ENCODE measurements at regions not wholly inside any gene's neighbourhood (a gene's known extent, or its start where the extent isn't known, plus 50 kb on each side); places are given as distances from the start of the nearest gene placed in this dataset.
"Not testable (repeated sequence)": the region's sequence is repeated elsewhere in the genome, so short reads cannot be mapped to it uniquely, and the experiment has no call there.

GRCh38 chr6:16991981-16992629 is 109.7 kb upstream of the STMND1 start:
- Histone ChIP-seq H3K4me3 (ENCODE audit: low read length) (no peak overlapping the region), H3K27me3 (ENCODE audit: insufficient read depth, low read length) (no peaks in the 10 kb centered on the region), H3K27ac (ENCODE audit: low read depth, low read length) (no peak overlapping the region), H3K36me3 (ENCODE audit: insufficient read depth, low read length) (no peaks in the 10 kb centered on the region), H3K4me1 (ENCODE audit: insufficient read depth, low read length) (no peaks in the 10 kb centered on the region), H3K9ac (ENCODE audit: low read depth, low read length) (no peak overlapping the region), H3K9me3 (ENCODE audit: insufficient read depth, low read depth, low read length) (peaks cover 10% of the 10 kb centered on the region; the same call in 1 of the 2 replicates)
- 97% methylated on average over 3 of the region's 3 CpGs for WGBS

- not testable (repeated sequence) for H3K36me3 ChIP-seq (ENCODE audit: insufficient read depth, low read length); H3K4me1 ChIP-seq (ENCODE audit: insufficient read depth, low read length); H3K27ac ChIP-seq (ENCODE audit: low read depth, low read length); H3K4me3 ChIP-seq (ENCODE audit: low read length); H3K9ac ChIP-seq (ENCODE audit: low read depth, low read length); H3K27me3 ChIP-seq (ENCODE audit: insufficient read depth, low read length); H3K9me3 ChIP-seq (ENCODE audit: insufficient read depth, low read depth, low read length)
- WGBS = 89% methylated on average over 1 of the region's 3 CpGs
Observed at GRCh38 chr6:16989976-16990375, 111.9 kb upstream of the STMND1 start.

DNA sequence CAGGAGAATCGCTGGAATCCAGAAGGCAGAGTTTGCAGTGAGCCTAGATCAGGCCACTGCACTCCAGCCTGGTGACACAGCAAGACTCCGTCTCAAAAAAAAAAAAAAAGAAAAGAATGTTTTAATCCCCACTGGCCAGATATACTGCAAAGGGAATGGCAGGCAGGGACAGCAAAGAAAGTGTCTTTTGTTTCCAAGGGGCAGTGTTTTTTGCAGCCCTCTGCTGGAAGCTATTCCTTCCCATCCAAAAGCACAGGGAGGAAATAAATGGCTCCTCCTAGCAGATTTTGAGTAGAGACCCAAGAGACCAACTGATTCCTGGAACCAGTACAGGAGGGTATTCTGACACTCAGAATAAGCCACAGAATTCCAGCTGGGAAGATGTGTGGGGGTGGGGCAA is 112.5 kb upstream of the STMND1 start:
- Histone ChIP-seq H3K27ac (ENCODE audit: low read depth, low read length) (no peak overlapping the region), H3K36me3 (ENCODE audit: insufficient read depth, low read length) (no peaks in the 10 kb centered on the region), H3K4me1 (ENCODE audit: insufficient read depth, low read length) (no peaks in the 10 kb centered on the region), H3K9me3 (ENCODE audit: insufficient read depth, low read depth, low read length) (peaks cover 10% of the 10 kb centered on the region; the same call in 1 of the 2 replicates), H3K27me3 (ENCODE audit: insufficient read depth, low read length) (no peaks in the 10 kb centered on the region), H3K4me3 (ENCODE audit: low read length) (no peak overlapping the region), H3K9ac (ENCODE audit: low read depth, low read length) (no peak overlapping the region)
- 89% methylated on average over 2 of the region's 2 CpGs for WGBS

DNA sequence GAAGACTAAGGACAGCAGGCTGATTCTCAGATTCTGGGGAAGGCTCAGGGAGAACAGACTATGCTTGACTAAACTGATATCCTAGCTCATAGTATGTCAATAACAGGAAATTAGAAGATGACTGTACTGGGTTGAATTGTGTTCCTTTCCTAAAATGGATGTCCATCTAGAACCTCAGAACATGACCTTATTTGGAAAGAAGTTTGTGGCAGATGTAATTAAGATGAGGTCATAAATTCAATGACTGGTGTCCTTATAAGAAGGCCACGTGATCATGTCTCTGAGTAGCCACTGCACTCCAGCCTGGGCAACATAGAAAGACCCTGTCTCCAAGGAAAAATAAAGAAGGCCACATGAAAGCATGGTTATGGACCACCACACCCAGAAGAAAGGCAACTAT is 113.9 kb upstream of the STMND1 start:
- H3K9me3 ChIP-seq (ENCODE audit: insufficient read depth, low read depth, low read length) = peaks cover 10% of the 10 kb centered on the region; the same call in 1 of the 2 replicates
- no peak overlapping the region for H3K9ac ChIP-seq (ENCODE audit: low read depth, low read length)
- no peaks in the 10 kb centered on the region for H3K36me3 ChIP-seq (ENCODE audit: insufficient read depth, low read length)
- WGBS = 93% methylated on average over 1 of the region's 1 CpG
- no peaks in the 10 kb centered on the region for H3K27me3 ChIP-seq (ENCODE audit: insufficient read depth, low read length)
- no peaks in the 10 kb centered on the region for H3K4me1 ChIP-seq (ENCODE audit: insufficient read depth, low read length)
- no peak overlapping the region for H3K27ac ChIP-seq (ENCODE audit: low read depth, low read length)
- H3K4me3 ChIP-seq (ENCODE audit: low read length) = no peak overlapping the region

DNA sequence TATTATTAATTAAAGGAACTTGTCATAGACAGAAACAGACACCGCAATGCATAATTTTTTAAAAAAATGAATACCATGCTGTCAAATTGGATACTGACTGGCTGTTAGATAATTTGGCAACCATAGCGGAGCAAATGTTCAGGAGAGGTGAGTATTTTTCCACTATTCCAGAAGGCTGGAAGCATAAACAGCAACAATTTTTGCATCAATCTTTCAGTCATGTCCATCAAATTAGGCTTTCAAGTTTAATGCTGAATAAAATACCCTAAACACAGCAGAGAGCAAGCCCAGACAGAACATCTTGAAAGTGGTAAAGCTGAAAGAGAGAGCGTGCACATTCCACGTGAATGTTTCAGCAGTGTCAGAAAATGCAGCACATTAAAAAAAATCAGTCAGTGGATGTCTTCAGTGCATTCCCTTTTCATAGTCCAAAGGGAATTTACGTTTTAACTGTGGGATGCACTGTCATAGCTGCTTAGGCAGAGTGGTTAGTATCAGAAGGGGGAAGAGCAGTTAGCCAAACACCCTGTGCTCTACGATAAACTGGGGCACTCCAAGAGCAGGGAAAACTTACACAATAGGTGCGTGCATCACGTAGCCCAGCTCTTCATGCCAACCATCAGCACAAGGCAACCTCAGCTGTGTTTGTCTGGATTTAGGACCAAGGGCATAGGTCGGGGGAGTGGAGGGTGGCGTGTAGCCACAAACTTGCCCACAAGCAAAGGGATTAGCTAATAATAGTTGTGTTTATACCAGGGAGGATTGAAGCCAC is 116.2 kb upstream of the STMND1 start:
- Histone ChIP-seq H3K27ac (ENCODE audit: low read depth, low read length) (no peak overlapping the region), H3K36me3 (ENCODE audit: insufficient read depth, low read length) (no peaks in the 10 kb centered on the region), H3K4me3 (ENCODE audit: low read length) (no peak overlapping the region), H3K9me3 (ENCODE audit: insufficient read depth, low read depth, low read length) (peaks cover 10% of the 10 kb centered on the region; the same call in 1 of the 2 replicates), H3K9ac (ENCODE audit: low read depth, low read length) (no peak overlapping the region), H3K4me1 (ENCODE audit: insufficient read depth, low read length) (no peaks in the 10 kb centered on the region), H3K27me3 (ENCODE audit: insufficient read depth, low read length) (no peaks in the 10 kb centered on the region)
- 92% methylated on average over 9 of the region's 10 CpGs for WGBS

DNA sequence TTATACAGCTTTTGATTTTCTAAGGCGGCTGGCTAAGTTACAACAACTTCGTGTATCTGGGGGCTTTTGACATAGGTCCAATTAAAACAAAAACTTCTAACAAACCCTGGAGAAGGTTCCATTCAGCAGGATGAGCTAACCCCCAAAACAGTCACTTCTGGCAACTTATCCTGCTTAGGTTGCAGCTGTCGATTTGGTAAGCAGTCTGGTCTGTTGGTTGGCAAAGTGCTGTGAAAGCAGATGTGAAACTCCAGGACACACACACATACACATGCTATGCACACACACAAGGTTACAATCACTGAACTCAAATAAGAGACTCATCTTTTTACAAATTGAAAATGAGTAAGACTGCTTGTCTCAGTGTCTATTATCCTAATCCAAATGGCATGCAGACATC is 119.0 kb upstream of the STMND1 start:
- Histone ChIP-seq H3K9ac (ENCODE audit: low read depth, low read length) (no peak overlapping the region), H3K4me3 (ENCODE audit: low read length) (no peak overlapping the region), H3K9me3 (ENCODE audit: insufficient read depth, low read depth, low read length) (no peaks in the 10 kb centered on the region), H3K27me3 (ENCODE audit: insufficient read depth, low read length) (no peaks in the 10 kb centered on the region), H3K27ac (ENCODE audit: low read depth, low read length) (no peak overlapping the region), H3K4me1 (ENCODE audit: insufficient read depth, low read length) (no peaks in the 10 kb centered on the region), H3K36me3 (ENCODE audit: insufficient read depth, low read length) (no peaks in the 10 kb centered on the region)
- 98% methylated on average over 3 of the region's 3 CpGs for WGBS

DNA sequence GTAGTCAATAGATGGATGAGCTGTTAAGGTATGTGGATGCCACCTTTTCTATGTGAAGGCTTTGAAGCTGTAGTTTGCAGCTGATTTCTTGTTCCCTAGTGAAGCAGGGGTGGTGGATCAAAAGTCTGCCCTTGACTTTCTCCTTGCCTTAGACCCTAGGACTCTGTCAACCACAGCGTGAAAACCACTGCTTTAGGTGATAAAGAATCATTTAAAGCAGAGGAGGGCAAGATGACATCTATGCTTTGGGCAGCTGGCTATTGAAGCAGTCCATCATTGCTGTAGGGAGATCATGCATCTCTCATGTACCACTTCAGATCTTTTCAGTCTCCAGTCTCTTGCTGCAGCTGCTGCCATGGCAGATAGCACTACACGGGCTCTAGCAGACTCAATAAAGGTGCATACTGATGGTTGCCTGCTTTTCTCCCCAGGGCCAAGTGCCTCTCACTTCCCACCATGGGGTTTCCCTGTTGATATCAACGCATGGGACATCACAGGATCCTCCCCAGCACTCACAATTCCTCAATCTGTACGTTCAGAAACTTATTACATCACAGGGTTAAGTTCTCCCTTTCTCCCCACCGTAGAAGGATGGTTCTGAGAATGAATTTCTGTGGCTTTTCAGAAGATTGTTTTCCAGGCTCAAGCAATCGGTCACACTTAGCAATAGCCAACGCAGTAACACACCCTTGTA is 122.0 kb upstream of the STMND1 start:
- Histone ChIP-seq H3K36me3 (ENCODE audit: insufficient read depth, low read length) (no peaks in the 10 kb centered on the region), H3K27me3 (ENCODE audit: insufficient read depth, low read length) (no peaks in the 10 kb centered on the region)
- WGBS = 92% methylated on average over 7 of the region's 7 CpGs

GRCh38 chr6:16978686-16979085 is 123.2 kb upstream of the STMND1 start:
- Histone ChIP-seq H3K9me3 (ENCODE audit: insufficient read depth, low read depth, low read length) (no peaks in the 10 kb centered on the region), H3K36me3 (ENCODE audit: insufficient read depth, low read length) (no peaks in the 10 kb centered on the region), H3K27ac (ENCODE audit: low read depth, low read length) (no peak overlapping the region), H3K4me3 (ENCODE audit: low read length) (no peak overlapping the region), H3K9ac (ENCODE audit: low read depth, low read length) (no peak overlapping the region), H3K4me1 (ENCODE audit: insufficient read depth, low read length) (no peaks in the 10 kb centered on the region), H3K27me3 (ENCODE audit: insufficient read depth, low read length) (no peaks in the 10 kb centered on the region)

More for the DNA sequence above, 122.0 kb upstream of the STMND1 start:
- H3K9ac ChIP-seq (ENCODE audit: low read depth, low read length) = no peak overlapping the region
- no peaks in the 10 kb centered on the region for H3K4me1 ChIP-seq (ENCODE audit: insufficient read depth, low read length)
- no peak overlapping the region for H3K4me3 ChIP-seq (ENCODE audit: low read length)
- no peak overlapping the region for H3K27ac ChIP-seq (ENCODE audit: low read depth, low read length)
- no peaks in the 10 kb centered on the region for H3K9me3 ChIP-seq (ENCODE audit: insufficient read depth, low read depth, low read length)

GRCh38 chr6:16976385-16977183 is 125.3 kb upstream of the STMND1 start:
- WGBS = 93% methylated on average over 6 of the region's 7 CpGs
- no peak overlapping the region for H3K27ac ChIP-seq (ENCODE audit: low read depth, low read length)
- H3K4me1 ChIP-seq (ENCODE audit: insufficient read depth, low read length) = no peaks in the 10 kb centered on the region
- H3K9me3 ChIP-seq (ENCODE audit: insufficient read depth, low read depth, low read length) = no peaks in the 10 kb centered on the region
- no peaks in the 10 kb centered on the region for H3K36me3 ChIP-seq (ENCODE audit: insufficient read depth, low read length)
- no peak overlapping the region for H3K4me3 ChIP-seq (ENCODE audit: low read length)
- no peaks in the 10 kb centered on the region for H3K27me3 ChIP-seq (ENCODE audit: insufficient read depth, low read length)
- H3K9ac ChIP-seq (ENCODE audit: low read depth, low read length) = no peak overlapping the region

DNA sequence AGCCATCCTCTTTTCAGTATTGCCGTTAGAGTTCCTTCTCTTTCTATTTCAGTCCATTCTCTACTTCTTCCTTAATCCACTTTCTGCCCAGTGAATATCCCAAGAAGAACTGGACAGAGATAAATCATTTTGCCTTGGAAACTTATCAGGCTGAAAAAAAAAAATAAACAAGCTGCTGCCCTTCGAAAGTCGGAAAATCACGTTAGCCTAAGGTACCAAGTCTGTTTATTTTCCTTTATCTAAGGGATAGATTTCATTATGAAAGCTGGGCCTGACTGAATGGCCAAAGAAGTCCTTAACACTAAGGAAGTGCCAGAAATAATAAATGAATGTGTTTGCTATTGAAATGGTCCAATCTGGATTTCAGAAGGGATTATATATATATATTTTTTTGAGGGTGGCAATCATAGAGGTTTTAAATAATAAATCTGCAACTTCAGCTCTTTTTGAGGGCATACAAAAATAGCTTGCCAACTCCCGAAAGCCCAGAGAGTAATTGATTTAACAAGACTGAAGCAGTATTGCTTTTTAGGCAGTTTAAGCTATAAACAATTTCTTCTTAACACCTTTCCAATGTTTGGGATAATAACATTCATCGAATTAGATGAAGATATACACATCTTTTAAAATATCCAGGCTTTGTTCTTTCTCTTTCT is 127.0 kb upstream of the STMND1 start:
- H3K4me3 ChIP-seq (ENCODE audit: low read length) = no peak overlapping the region
- WGBS = 95% methylated on average over 5 of the region's 6 CpGs
- H3K9me3 ChIP-seq (ENCODE audit: insufficient read depth, low read depth, low read length) = no peaks in the 10 kb centered on the region
- H3K36me3 ChIP-seq (ENCODE audit: insufficient read depth, low read length) = no peaks in the 10 kb centered on the region
- no peaks in the 10 kb centered on the region for H3K4me1 ChIP-seq (ENCODE audit: insufficient read depth, low read length)
- no peaks in the 10 kb centered on the region for H3K27me3 ChIP-seq (ENCODE audit: insufficient read depth, low read length)
- no peak overlapping the region for H3K9ac ChIP-seq (ENCODE audit: low read depth, low read length)
- no peak overlapping the region for H3K27ac ChIP-seq (ENCODE audit: low read depth, low read length)

All from HUES64 (cell line).